Liver (tissue), 8 donors: ENCODE measurements at regions not wholly inside any gene's neighbourhood (a gene's known extent, or its start where the extent isn't known, plus 50 kb on each side); places are given as distances from the start of the nearest gene placed in this dataset.

Experiments used
- DNase-seq: peaks from one replicate; pipeline ENCODE4 v3.0.0-alpha.2; 2017; ENCODE audit warnings: low spot score
- H3K27ac ChIP-seq, 2 donors: one replicate each; pipeline ENCODE4 v1.7.0; 2013; ENCODE audit warnings: inconsistent platforms in 2 of 2, low read length in 2 of 2, control low read depth in 1 of 2, low read depth in 1 of 2, mild to moderate bottlenecking in 1 of 2
- H3K27me3 ChIP-seq, 4 donors: one replicate each; pipeline versions ENCODE4 v1.6.1 to v1.7.0; 2013; ENCODE audit warnings: low read length in 3 of 4, inconsistent platforms in 1 of 4, mild to moderate bottlenecking in 1 of 4, moderate library complexity in 1 of 4; ENCODE audit not compliant: control insufficient read depth in 4 of 4, insufficient read depth in 4 of 4
- H3K36me3 ChIP-seq, 4 donors: one replicate each; pipeline versions ENCODE4 v1.6.1 to v1.7.0; 2013; ENCODE audit warnings: low read length in 3 of 4, mild to moderate bottlenecking in 3 of 4, low read depth in 1 of 4, moderate library complexity in 1 of 4; ENCODE audit not compliant: control insufficient read depth in 4 of 4, insufficient read depth in 3 of 4
- H3K4me1 ChIP-seq, 4 donors: one replicate each; pipeline versions ENCODE4 v1.6.1 to v1.7.0; 2013; ENCODE audit warnings: low read length in 3 of 4, mild to moderate bottlenecking in 3 of 4, moderate library complexity in 1 of 4; ENCODE audit not compliant: control insufficient read depth in 4 of 4, insufficient read depth in 4 of 4
- H3K4me3 ChIP-seq, 3 donors: one replicate each; pipeline versions ENCODE4 v1.6.1 to v1.7.0; 2013; ENCODE audit warnings: low read length in 3 of 3, control low read depth in 1 of 3, low read depth in 1 of 3, mild to moderate bottlenecking in 1 of 3
- H3K9ac ChIP-seq, 2 donors: one replicate each; pipeline ENCODE4 v1.7.0; 2013; ENCODE audit warnings: low read length in 2 of 2, mild to moderate bottlenecking in 2 of 2, moderate library complexity in 2 of 2, control low read depth in 1 of 2, low read depth in 1 of 2
- H3K9me3 ChIP-seq, 4 donors: one replicate each; pipeline versions ENCODE4 v1.6.1 to v1.7.0; 2013; ENCODE audit warnings: low read length in 3 of 4; ENCODE audit not compliant: control insufficient read depth in 4 of 4
- EGR1 ChIP-seq, 2 donors: IDR thresholded peaks; 2 replicates each; pipeline ENCODE4 v1.6.1; 2016 to 2018; ENCODE audit warnings: antibody characterized with exemption in 2 of 2, low read depth in 2 of 2
- FOXA1 ChIP-seq: IDR thresholded peaks from 2 replicates; pipeline ENCODE4 v1.6.1; 2016; ENCODE audit warnings: antibody characterized with exemption
- HNF4G ChIP-seq: IDR thresholded peaks from 2 replicates; pipeline ENCODE4 v1.6.1; 2016; ENCODE audit warnings: antibody characterized with exemption
- JUND ChIP-seq, 2 donors: IDR thresholded peaks; 2 replicates each; pipeline ENCODE4 v1.6.1; 2016; ENCODE audit warnings: antibody characterized with exemption in 2 of 2
- NR2F2 ChIP-seq: IDR thresholded peaks from 2 replicates; pipeline ENCODE4 v1.6.1; 2016; ENCODE audit warnings: antibody characterized with exemption
- RXRA ChIP-seq, 2 donors: IDR thresholded peaks; 2 replicates each; pipeline ENCODE4 v1.6.1; 2017 to 2018; ENCODE audit warnings: antibody characterized with exemption in 2 of 2, mild to moderate bottlenecking in 1 of 2
- SP1 ChIP-seq: IDR thresholded peaks from 2 replicates; pipeline ENCODE4 v1.6.1; 2018; ENCODE audit warnings: antibody characterized with exemption, mild to moderate bottlenecking
- TAF1 ChIP-seq: conservative IDR thresholded peaks from 2 replicates; pipeline ENCODE4 v1.6.1; 2016; ENCODE audit warnings: antibody characterized with exemption, mild to moderate bottlenecking
- YY1 ChIP-seq: IDR thresholded peaks from 2 replicates; pipeline ENCODE4 v1.6.1; 2016; ENCODE audit warnings: antibody characterized with exemption, mild to moderate bottlenecking
- WGBS: extraction: QIAGEN DNeasy Blood & Tissue Kit; methylation state at CpG from one replicate; pipeline ENCODE4 v1.1.7; 2013; 5-methylcytosine and 5-hydroxymethylcytosine counted together
- TF ChIP-seq, protein P1 (sequence below): IDR thresholded peaks from 2 replicates; pipeline ENCODE4 v1.6.1; 2016; ENCODE audit warnings: antibody characterized with exemption, mild to moderate bottlenecking
- TF ChIP-seq, protein P2 (sequence below): IDR thresholded peaks from 2 replicates; pipeline ENCODE4 v1.6.1; 2016; ENCODE audit warnings: antibody characterized with exemption
- TF ChIP-seq, protein P3 (sequence below): IDR thresholded peaks from 2 replicates; pipeline ENCODE4 v1.6.1; 2016; ENCODE audit warnings: antibody characterized with exemption
- TF ChIP-seq, protein P4 (sequence below): IDR thresholded peaks from 2 replicates; pipeline ENCODE4 v1.6.1; 2016; ENCODE audit warnings: antibody characterized with exemption
- TF ChIP-seq, protein P5 (sequence below): fragments of 150-350 bp; IDR thresholded peaks from 2 replicates; pipeline ENCODE4 v1.5.1; 2017; ENCODE audit warnings: improper control_type of control experiment, low read depth, low read length; ENCODE audit not compliant: missing input control
- donor health status: healthy.
- donor health status: healthy.
- donor health status: healthy.
- donor health status: healthy.
- donor health status: healthy.

DNA sequence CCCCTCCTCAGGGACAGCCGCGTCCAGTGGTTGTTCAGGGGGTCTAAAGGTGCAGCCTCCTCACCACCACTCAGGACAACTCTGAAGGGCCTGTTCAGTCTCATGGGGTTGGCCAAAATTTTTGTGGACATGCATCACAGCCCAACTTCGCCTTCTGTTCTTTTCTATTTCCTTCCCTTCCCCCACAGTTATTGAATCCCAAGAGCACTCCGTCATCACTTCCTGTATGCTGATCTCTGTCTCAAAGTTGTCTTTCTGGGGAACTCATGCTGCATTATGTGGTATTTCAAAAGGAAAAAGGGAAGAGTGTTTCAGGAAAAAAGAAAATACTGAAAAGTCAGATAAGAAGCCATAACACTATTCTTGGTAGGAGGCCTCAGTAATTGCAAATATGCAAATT, 355.4 kb downstream of the CAAP1 start:
- Histone ChIP-seq H3K9ac (no peak overlapping the region), H3K4me1 (no peaks in the 10 kb centered on the region), H3K9me3 (no peaks in the 10 kb centered on the region), H3K27ac (no peak overlapping the region), H3K27me3 (peaks cover 0 to 4% (median 0%) of the 10 kb centered on the region in 4 donors), H3K4me3 (no peak overlapping the region), H3K36me3 (no peaks in the 10 kb centered on the region)
- DNase-seq = no peak
- WGBS = 65% methylated on average over 4 of the region's 4 CpGs
- TF ChIP-seq, protein P1, sequence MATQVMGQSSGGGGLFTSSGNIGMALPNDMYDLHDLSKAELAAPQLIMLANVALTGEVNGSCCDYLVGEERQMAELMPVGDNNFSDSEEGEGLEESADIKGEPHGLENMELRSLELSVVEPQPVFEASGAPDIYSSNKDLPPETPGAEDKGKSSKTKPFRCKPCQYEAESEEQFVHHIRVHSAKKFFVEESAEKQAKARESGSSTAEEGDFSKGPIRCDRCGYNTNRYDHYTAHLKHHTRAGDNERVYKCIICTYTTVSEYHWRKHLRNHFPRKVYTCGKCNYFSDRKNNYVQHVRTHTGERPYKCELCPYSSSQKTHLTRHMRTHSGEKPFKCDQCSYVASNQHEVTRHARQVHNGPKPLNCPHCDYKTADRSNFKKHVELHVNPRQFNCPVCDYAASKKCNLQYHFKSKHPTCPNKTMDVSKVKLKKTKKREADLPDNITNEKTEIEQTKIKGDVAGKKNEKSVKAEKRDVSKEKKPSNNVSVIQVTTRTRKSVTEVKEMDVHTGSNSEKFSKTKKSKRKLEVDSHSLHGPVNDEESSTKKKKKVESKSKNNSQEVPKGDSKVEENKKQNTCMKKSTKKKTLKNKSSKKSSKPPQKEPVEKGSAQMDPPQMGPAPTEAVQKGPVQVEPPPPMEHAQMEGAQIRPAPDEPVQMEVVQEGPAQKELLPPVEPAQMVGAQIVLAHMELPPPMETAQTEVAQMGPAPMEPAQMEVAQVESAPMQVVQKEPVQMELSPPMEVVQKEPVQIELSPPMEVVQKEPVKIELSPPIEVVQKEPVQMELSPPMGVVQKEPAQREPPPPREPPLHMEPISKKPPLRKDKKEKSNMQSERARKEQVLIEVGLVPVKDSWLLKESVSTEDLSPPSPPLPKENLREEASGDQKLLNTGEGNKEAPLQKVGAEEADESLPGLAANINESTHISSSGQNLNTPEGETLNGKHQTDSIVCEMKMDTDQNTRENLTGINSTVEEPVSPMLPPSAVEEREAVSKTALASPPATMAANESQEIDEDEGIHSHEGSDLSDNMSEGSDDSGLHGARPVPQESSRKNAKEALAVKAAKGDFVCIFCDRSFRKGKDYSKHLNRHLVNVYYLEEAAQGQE = no peak
- TF ChIP-seq RXRA (IDR thresholded peaks at IDR 0.05) (no peak), TAF1 (no peak), YY1 (no peak), JUND (IDR thresholded peaks at IDR 0.05) (no peak), FOXA1 (no peak), EGR1 (IDR thresholded peaks at IDR 0.05; ENCODE audit: low read depth in 2 of 2) (no peak), HNF4G (no peak), SP1 (no peak)
- TF ChIP-seq, protein P2, sequence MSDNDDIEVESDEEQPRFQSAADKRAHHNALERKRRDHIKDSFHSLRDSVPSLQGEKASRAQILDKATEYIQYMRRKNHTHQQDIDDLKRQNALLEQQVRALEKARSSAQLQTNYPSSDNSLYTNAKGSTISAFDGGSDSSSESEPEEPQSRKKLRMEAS = no peak
- TF ChIP-seq, protein P3, sequence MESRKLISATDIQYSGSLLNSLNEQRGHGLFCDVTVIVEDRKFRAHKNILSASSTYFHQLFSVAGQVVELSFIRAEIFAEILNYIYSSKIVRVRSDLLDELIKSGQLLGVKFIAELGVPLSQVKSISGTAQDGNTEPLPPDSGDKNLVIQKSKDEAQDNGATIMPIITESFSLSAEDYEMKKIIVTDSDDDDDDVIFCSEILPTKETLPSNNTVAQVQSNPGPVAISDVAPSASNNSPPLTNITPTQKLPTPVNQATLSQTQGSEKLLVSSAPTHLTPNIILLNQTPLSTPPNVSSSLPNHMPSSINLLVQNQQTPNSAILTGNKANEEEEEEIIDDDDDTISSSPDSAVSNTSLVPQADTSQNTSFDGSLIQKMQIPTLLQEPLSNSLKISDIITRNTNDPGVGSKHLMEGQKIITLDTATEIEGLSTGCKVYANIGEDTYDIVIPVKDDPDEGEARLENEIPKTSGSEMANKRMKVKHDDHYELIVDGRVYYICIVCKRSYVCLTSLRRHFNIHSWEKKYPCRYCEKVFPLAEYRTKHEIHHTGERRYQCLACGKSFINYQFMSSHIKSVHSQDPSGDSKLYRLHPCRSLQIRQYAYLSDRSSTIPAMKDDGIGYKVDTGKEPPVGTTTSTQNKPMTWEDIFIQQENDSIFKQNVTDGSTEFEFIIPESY = no peak
- TF ChIP-seq, protein P4, sequence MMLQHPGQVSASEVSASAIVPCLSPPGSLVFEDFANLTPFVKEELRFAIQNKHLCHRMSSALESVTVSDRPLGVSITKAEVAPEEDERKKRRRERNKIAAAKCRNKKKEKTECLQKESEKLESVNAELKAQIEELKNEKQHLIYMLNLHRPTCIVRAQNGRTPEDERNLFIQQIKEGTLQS = no peak

DNA sequence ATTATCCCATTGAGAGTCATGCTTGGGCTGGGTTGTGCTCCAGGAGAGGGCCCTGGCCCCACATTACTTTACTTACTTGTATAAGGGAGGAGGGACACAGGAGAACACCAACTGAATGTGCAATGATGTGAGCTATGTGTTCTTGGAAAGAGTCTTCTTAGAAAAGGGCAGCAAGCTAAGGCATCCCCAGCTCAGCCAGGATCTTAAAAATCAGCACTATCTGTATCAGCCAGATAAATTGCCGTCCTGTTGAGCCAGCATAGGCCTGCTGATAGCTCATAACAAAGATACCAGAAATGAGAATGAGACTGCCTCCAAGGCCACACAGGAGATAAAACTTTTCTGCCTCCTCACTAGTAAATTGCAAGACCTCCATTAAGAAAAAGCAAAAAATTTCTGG, 357.5 kb downstream of the CAAP1 start:
- H3K4me3 ChIP-seq = no peak overlapping the region
- DNase-seq = no peak
- H3K27me3 ChIP-seq = peaks cover 0 to 4% (median 0%) of the 10 kb centered on the region in 4 donors
- 37% methylated on average over 1 of the region's 1 CpG for WGBS
- H3K9me3 ChIP-seq = no peaks in the 10 kb centered on the region
- TF ChIP-seq, protein P5, sequence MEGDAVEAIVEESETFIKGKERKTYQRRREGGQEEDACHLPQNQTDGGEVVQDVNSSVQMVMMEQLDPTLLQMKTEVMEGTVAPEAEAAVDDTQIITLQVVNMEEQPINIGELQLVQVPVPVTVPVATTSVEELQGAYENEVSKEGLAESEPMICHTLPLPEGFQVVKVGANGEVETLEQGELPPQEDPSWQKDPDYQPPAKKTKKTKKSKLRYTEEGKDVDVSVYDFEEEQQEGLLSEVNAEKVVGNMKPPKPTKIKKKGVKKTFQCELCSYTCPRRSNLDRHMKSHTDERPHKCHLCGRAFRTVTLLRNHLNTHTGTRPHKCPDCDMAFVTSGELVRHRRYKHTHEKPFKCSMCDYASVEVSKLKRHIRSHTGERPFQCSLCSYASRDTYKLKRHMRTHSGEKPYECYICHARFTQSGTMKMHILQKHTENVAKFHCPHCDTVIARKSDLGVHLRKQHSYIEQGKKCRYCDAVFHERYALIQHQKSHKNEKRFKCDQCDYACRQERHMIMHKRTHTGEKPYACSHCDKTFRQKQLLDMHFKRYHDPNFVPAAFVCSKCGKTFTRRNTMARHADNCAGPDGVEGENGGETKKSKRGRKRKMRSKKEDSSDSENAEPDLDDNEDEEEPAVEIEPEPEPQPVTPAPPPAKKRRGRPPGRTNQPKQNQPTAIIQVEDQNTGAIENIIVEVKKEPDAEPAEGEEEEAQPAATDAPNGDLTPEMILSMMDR = no peak
- TF ChIP-seq, protein P1 = no peak
- TF ChIP-seq NR2F2 = no peak
- TF ChIP-seq FOXA1 = no peak
- TF ChIP-seq EGR1 (IDR thresholded peaks at IDR 0.05; ENCODE audit: low read depth in 2 of 2) = no peak
- TF ChIP-seq YY1 = no peak
- no peaks in the 10 kb centered on the region for H3K36me3 ChIP-seq
- H3K27ac ChIP-seq = no peak overlapping the region
- H3K4me1 ChIP-seq = no peaks in the 10 kb centered on the region
- H3K9ac ChIP-seq = no peak overlapping the region
